Peyer's patch (tissue), 4 donors: ENCODE measurements at regions not wholly inside any gene's neighbourhood (a gene's known extent, or its start where the extent isn't known, plus 50 kb on each side); places are given as distances from the start of the nearest gene placed in this dataset.

Experiments
- POLR2A ChIP-seq, 2 donors: fragments of 450-650 bp; IDR thresholded peaks; one replicate each; pipeline ENCODE4 v1.5.1; 2017; ENCODE audit warnings: antibody characterized with exemption in 2 of 2, mild to moderate bottlenecking in 2 of 2, moderate library complexity in 2 of 2
- TF ChIP-seq, protein P1 (sequence below), 6 experiments: fragments of 450-650 bp in 4 of 6; fragments of 200-600 bp in 2 of 6; sonication (generic) in 1 of 6; IDR thresholded peaks; one replicate each; pipeline ENCODE4 v1.5.1; 2017 to 2019; ENCODE audit warnings: antibody characterized with exemption in 6 of 6, mild to moderate bottlenecking in 3 of 6, moderate library complexity in 1 of 6

- TF ChIP-seq POLR2A (IDR thresholded peaks at IDR 0.05) = no peak
- TF ChIP-seq, protein P1, sequence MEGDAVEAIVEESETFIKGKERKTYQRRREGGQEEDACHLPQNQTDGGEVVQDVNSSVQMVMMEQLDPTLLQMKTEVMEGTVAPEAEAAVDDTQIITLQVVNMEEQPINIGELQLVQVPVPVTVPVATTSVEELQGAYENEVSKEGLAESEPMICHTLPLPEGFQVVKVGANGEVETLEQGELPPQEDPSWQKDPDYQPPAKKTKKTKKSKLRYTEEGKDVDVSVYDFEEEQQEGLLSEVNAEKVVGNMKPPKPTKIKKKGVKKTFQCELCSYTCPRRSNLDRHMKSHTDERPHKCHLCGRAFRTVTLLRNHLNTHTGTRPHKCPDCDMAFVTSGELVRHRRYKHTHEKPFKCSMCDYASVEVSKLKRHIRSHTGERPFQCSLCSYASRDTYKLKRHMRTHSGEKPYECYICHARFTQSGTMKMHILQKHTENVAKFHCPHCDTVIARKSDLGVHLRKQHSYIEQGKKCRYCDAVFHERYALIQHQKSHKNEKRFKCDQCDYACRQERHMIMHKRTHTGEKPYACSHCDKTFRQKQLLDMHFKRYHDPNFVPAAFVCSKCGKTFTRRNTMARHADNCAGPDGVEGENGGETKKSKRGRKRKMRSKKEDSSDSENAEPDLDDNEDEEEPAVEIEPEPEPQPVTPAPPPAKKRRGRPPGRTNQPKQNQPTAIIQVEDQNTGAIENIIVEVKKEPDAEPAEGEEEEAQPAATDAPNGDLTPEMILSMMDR (IDR thresholded peaks at IDR 0.05) = no peak
These were observed 151.1 kb upstream of the ARHGEF26 start for GRCh38 chr3:153970047-153970446.
